ENCODE measurements at regions not wholly inside any gene's neighbourhood (a gene's known extent, or its start where the extent isn't known, plus 50 kb on each side); places are given as distances from the start of the nearest gene placed in this dataset.
"Not testable (repeated sequence)": the region's sequence is repeated elsewhere in the genome, so short reads cannot be mapped to it uniquely, and the experiment has no call there.

DNA sequence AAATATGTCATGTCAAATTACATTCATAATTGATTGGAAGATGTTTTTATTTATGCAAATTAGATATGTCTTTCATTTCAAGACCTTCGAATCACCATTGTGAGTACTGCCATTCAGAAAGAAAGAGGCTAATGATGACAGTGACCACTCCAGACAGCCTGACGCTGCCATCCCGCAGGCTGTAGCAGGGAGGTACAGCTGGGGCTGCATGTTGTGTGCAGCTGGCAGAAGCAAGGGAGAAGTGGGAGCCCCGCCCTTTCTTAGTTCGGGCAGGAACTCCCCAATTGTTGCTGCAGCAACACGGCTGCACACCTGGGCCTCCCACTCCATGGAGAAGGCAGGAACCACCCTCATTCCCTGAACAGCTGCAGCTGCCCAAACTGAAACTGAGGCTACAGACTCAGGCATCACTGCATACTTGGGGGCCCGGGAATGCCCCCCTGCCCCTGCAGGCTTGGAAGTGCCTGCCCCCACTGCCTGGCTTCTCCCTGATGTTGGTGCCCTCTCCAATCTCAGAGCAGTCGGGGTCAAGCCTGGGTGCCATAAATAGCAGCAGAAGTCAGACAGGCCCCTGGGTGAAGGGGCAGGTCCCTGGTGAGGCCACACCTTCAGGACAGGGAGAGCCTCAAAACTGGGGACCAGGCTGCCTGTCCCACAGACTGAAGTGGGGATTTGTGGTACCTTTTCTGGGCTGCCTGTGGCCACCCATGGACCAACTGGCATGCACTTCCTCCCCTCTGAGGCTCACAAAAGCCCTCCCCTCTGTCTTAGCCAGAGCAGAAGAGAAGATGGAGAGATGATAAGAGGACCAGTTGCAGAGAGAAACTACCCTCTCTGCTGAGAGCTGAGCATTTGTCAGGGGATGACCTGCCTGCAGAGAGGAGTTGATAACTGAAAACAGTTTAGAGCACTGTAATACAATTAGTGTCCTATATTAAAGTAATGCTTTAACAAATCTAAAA is 964.6 kb downstream of the SI start:
- no peak for DNase-seq (ENCODE audit: low spot score)

DNA sequence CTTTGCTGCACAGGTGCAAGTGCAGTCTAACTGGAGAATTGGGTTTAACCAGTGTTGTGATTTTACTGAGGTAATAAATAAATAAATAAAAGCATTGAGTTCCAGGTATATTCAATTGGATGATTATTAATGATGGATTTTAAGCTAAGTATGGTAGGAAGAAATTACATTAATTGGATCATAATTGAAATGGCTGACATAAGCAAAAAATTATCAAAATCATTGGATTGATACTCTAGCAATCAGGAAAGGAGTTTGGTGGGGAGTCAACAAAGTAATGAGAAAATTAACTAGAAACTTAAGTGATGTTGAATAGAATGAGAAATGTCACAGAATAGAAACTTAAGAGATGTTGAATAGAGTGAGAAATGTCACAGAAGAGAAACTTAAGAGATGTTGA is 981.9 kb downstream of the SI start:
- DNase-seq (ENCODE audit: low spot score), result no peak

DNA sequence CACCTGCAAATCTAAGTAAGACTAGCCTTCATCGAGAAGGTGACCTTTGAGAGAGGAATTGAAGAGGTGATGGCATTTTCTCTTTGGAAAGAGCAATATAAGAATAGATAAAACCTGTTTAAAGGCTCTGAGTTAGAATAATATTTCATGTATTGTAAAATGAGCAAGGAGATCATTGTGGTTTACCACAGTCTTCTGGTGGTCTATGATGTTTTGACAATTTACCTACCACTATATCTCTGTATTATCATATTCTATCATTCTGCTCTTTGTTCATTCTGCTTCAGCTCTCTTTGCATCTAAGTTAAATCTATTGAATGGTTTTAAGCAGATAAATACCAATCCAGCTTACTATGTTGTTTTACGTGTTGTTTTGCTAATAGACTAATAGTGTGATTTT is 982.3 kb downstream of the SI start:
- no peak for DNase-seq (ENCODE audit: low spot score)

DNA sequence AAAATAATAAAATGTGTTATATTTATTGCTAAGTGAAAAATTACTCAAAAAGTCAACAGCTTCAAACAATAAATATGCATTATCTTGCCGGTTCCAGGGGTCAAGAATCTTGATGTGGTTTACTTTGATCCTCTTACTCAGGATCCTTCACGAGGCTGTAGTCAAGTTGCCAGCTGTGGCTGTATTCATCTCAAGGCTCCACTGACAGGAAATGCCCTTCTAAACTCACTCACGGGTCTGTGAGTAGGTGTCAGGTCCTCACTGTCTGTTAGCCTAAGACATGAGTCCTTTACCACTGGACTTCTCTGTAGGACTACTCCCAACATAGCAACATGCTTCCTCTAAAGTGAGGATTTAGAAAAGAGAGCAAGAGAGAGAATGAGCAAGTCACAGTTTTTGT is 983.0 kb downstream of the SI start:
- no peak for DNase-seq (ENCODE audit: low spot score)

DNA sequence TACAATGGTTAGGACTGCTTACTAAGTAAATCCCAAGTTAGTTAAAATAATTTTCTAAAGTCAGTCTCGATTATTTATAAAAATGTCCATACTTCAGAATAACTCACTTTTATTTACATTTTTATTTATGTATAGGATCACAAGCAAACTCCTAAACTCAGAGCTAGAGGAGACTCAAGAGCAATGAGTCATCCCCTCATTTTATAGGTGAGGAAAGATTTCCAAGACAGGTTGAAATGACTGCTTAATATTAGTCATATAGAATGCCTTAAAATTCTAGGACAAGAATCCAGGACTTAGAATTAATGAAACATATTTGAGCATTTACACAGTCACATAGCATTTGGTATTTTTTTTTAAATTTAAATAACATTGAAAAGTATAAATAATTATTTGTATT is 983.8 kb downstream of the SI start:
- no peak for DNase-seq (ENCODE audit: low spot score)

DNA sequence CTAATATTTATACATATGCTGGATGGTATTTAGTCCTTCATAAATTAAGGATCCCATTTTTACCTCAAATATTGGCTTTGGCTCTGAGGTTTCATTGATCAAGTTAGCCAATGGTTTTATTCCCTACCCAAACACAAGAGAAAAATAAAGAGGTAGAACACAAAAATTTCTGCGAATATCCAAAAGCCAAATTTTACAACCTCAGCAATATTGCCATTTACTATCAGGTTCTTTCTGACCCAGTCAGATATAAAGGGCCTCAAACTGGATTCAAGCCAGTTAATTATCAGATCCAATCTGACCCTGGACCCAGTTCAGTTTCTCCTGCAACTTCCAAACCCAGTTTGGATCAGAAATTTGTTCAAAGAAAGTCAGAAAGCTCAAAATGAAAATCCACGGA is 998.1 kb downstream of the SI start:
- no peak for DNase-seq (ENCODE audit: low spot score)

DNA sequence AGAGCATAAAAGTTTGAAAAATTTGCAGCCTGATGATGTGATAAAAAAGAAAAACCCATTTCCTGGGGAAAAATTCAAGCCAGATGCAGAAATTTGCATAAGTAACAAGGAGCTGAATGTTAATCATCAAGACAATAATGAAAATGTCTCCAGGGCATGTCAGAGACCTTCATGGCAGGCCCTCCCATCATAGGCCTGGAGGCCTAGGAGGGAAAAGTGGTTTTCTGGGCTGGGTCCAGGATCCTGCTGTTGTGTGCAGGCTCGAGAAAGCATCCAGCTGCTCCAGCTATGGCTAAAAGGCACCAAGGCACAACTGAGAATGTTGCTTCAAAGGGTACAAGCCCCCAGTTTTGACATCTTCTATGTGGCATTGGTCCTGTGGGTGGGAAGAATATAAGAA is 1014.0 kb downstream of the SI start:
- no peak for DNase-seq (ENCODE audit: low spot score)

- no peak for DNase-seq (ENCODE audit: low spot score)
These were observed 1017.4 kb downstream of the SI start for GRCh38 chr3:164060923-164061322.

GRCh38 chr3:164049847-164050246 is 1028.4 kb downstream of the SI start:
- no peak for DNase-seq (ENCODE audit: low spot score)

- DNase-seq (ENCODE audit: low spot score), result no peak
These were observed 1029.8 kb downstream of the SI start for GRCh38 chr3:164048451-164048850.

DNA sequence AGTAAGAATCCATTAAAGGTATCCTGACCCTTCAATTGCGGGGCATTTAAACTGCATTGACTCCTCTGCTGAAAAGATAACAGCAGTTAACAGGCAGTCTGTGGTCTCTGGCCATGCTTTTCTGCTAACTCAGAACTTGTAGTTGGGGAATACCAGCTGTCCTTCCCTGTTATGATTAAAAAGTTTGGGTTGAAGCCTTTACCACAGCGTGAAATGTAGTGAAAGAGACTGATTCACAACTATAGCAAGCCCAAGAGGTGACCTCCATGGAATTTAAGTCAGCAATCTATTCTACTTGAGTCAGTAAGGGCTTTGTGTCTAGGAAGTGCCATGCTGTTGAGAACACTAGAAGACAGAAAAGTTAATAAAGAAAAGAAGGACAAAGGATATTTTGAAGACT is 1037.3 kb downstream of the SI start:
- no peak for DNase-seq (ENCODE audit: low spot score)

DNA sequence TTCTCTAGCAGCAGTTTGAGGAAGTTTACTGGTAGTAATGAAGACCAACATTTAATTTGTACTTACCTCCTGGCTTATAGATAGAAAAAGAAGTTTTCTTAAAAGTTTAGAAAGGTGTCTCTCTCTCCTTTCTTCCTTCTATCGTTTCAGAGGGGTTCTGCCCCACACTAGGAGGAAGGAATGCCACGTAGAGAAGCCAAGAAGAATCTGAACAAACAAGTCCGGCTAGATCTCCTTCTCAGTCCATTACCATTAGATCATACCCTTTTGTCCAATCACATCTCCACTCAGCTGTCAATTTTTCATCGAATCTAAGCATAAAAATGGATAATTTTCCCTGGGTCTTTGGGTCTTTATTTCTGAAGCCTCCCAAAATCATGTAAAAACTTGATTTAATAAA is 1048.1 kb downstream of the SI start:
- no peak for DNase-seq (ENCODE audit: low spot score)

GRCh38 chr3:164024786-164025185 is 1053.5 kb downstream of the SI start:
- DNase-seq (ENCODE audit: low spot score), result no peak

- DNase-seq (ENCODE audit: low spot score), result no peak
These were observed 1054.8 kb downstream of the SI start for GRCh38 chr3:164023480-164023879.

DNA sequence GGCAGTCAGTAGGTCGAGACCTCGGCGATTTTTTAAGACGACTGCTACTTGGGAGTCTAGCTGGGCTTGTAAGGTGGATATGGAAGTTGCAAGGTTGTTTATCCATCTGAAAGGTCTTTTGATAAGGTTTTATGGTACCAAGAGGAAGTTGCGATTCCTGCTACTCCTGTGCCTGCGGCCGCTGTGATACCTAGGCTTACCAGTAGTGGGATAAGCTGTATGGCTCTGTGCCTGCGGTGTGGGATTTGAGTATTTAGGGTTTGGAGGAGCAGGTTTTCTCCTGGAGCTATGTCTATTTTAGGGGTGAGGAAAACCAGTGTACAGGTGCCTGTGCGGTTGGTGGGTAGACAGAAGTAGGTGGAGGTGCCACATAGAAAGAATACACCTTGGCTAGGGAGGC is 1059.8 kb downstream of the SI start:
- DNase-seq (ENCODE audit: low spot score), result no peak

GRCh38 chr3:164007765-164008164 is 1070.5 kb downstream of the SI start:
- no peak for DNase-seq (ENCODE audit: low spot score)

DNA sequence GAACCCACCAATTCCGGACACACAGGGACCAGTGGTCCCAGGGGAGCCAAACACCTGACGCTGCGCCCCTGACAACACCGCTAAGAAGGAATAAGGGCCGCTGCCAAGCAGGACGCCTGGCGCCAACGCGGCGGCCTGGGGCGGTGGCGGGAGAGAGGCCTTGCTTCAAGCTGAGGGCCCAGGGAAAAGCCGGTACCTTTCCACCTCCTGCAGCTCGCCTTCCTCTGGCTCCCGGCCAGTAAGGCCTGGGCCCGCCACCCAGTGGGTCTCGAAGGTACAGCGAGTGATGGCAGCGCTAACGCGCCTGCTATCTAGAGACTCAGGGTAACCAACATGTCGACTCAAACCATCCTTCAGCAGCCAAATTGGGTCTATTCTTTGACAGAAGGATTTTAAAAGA is 1074.1 kb downstream of the SI start:
- DNase-seq (ENCODE audit: low spot score), result no peak

DNA sequence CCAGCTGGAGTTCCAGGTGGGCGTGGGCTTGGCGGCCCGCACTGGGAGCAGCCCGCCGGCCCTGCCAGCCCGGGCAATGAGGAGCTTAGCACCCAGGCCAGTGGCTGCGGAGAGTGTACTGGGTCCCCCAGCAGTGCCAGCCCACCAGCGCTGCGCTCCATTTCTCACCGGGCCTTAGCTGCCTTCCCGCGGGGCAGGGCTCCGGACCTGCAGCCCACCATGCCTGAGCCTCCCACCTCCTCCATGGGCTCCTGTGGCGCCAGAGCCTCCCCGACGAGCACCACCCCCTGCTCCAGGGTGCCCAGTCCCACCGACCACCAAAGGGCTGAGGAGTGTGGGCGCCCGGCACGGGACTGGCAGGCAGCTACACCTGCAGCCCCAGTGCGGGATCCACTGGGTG is 1075.3 kb downstream of the SI start:
- not testable (repeated sequence) for DNase-seq (ENCODE audit: low spot score)

DNA sequence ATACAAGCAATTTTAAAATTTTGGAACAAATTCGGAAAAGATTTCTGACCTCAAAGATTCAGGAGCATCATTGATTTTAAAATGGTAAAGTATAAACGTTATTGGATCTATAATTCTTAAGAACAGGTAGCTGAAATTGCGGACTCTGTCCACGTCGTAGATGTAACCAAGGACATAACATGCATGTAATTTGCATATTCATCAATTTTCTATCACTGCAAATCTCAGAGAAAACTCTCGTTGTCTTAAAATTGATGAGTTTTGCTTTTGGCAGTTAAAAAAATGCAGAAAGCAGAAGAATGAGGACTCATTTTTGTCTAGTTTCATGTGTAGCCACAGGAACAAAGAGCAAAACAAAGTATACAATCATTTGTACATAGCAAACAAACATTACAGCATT is 1094.4 kb downstream of the SI start:
- DNase-seq (ENCODE audit: low spot score), result no peak

GRCh38 chr3:163971861-163972260 is 1106.4 kb downstream of the SI start:
- peak; percentile 21 for DNase-seq (ENCODE audit: low spot score)

DNA sequence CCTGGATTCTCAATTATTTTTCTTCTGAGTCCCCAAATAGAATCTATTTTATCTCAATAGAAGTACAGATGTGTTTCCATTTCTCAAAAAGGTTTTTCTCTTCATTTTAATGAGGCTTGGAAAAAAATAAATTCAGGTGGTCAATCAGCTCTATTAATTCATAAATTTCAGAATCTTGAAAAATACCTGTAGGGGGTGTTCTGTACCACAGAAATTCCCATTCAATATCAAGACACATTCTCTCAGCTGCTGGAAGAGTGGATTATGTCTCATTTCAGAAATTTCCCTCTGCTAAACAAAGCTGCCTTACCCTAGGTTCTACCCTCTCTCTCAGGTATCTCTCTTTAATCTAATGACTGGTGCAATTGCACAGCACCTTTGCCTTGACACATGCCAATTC is 1121.2 kb downstream of the SI start:
- no peak for DNase-seq (ENCODE audit: low spot score)

GRCh38 chr3:163953526-163953925 is 1124.8 kb downstream of the SI start:
- DNase-seq (ENCODE audit: low spot score), result no peak

DNA sequence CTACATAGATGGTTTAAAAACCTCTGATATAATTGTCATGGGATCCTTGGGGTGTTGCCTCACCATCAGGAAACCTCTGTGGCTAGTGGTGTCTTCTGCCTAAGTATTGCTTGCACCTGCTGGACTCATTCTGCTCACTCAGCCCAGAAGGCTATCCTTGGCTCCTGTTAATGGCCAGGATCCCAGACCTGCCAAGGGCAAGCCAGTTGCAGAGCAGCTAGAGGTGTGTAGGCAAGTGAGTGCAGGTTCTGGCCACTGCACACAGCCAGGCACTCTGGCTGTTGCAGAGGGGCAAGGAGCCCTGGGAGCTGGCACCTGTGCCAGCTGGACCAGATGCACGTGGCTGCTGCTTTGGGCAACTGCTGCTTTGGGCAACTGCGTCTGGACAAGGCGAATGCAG is 1125.8 kb downstream of the SI start:
- DNase-seq (ENCODE audit: low spot score), result no peak

- DNase-seq (ENCODE audit: low spot score), result peak; percentile 2
These were observed 1126.8 kb downstream of the SI start for GRCh38 chr3:163951397-163951987.

Measured in kidney tubule cell (primary cell).